OCI-LY7 (cell line): ENCODE measurements at regions not wholly inside any gene's neighbourhood (a gene's known extent, or its start where the extent isn't known, plus 50 kb on each side); places are given as distances from the start of the nearest gene placed in this dataset.

ENCODE experiments used
- CTCF ChIP-seq: fragments of 200-600 bp; sonication (generic); conservative IDR thresholded peaks from 2 replicates; pipeline ENCODE4 v1.5.1; 2014; ENCODE audit warnings: mild to moderate bottlenecking, antibody characterized with exemption, low read length, moderate library complexity, mixed read lengths
- EZH2phosphoT487 ChIP-seq: fragments of 200-600 bp; sonication (generic); IDR thresholded peaks from 2 replicates; pipeline ENCODE4 v1.6.1; 2018; ENCODE audit warnings: low read depth, borderline replicate concordance, mild to moderate bottlenecking, mixed run types, antibody characterized with exemption, low read length, moderate library complexity, mixed read lengths

GRCh38 chr6:133814797-133815196 is 74.1 kb upstream of the TCF21 start:
- TF ChIP-seq CTCF (no peak), EZH2phosphoT487 (no peak)
